ENCODE measurements at regions not wholly inside any gene's neighbourhood (a gene's known extent, or its start where the extent isn't known, plus 50 kb on each side); places are given as distances from the start of the nearest gene placed in this dataset.

DNA sequence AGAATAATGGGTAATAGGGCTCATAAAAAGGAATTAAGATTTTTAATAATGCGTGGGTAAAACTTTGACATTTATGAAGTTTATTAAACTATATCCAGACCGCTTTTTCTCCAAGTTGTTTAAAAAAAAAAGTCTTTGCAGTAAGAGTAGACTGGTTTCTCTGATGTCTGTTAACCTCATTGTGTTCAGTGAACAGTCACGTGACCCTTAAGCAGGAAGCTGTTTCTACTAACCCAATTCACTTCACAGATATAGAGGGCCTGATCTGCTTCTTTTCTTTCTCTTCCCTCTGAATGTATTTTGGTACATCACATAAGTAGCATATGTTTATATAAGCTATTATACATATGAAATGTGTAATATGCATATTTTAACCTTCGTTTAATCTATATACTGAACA lies 1011.3 kb upstream of the CELF4 start (continued):
- TF ChIP-seq, protein P1, sequence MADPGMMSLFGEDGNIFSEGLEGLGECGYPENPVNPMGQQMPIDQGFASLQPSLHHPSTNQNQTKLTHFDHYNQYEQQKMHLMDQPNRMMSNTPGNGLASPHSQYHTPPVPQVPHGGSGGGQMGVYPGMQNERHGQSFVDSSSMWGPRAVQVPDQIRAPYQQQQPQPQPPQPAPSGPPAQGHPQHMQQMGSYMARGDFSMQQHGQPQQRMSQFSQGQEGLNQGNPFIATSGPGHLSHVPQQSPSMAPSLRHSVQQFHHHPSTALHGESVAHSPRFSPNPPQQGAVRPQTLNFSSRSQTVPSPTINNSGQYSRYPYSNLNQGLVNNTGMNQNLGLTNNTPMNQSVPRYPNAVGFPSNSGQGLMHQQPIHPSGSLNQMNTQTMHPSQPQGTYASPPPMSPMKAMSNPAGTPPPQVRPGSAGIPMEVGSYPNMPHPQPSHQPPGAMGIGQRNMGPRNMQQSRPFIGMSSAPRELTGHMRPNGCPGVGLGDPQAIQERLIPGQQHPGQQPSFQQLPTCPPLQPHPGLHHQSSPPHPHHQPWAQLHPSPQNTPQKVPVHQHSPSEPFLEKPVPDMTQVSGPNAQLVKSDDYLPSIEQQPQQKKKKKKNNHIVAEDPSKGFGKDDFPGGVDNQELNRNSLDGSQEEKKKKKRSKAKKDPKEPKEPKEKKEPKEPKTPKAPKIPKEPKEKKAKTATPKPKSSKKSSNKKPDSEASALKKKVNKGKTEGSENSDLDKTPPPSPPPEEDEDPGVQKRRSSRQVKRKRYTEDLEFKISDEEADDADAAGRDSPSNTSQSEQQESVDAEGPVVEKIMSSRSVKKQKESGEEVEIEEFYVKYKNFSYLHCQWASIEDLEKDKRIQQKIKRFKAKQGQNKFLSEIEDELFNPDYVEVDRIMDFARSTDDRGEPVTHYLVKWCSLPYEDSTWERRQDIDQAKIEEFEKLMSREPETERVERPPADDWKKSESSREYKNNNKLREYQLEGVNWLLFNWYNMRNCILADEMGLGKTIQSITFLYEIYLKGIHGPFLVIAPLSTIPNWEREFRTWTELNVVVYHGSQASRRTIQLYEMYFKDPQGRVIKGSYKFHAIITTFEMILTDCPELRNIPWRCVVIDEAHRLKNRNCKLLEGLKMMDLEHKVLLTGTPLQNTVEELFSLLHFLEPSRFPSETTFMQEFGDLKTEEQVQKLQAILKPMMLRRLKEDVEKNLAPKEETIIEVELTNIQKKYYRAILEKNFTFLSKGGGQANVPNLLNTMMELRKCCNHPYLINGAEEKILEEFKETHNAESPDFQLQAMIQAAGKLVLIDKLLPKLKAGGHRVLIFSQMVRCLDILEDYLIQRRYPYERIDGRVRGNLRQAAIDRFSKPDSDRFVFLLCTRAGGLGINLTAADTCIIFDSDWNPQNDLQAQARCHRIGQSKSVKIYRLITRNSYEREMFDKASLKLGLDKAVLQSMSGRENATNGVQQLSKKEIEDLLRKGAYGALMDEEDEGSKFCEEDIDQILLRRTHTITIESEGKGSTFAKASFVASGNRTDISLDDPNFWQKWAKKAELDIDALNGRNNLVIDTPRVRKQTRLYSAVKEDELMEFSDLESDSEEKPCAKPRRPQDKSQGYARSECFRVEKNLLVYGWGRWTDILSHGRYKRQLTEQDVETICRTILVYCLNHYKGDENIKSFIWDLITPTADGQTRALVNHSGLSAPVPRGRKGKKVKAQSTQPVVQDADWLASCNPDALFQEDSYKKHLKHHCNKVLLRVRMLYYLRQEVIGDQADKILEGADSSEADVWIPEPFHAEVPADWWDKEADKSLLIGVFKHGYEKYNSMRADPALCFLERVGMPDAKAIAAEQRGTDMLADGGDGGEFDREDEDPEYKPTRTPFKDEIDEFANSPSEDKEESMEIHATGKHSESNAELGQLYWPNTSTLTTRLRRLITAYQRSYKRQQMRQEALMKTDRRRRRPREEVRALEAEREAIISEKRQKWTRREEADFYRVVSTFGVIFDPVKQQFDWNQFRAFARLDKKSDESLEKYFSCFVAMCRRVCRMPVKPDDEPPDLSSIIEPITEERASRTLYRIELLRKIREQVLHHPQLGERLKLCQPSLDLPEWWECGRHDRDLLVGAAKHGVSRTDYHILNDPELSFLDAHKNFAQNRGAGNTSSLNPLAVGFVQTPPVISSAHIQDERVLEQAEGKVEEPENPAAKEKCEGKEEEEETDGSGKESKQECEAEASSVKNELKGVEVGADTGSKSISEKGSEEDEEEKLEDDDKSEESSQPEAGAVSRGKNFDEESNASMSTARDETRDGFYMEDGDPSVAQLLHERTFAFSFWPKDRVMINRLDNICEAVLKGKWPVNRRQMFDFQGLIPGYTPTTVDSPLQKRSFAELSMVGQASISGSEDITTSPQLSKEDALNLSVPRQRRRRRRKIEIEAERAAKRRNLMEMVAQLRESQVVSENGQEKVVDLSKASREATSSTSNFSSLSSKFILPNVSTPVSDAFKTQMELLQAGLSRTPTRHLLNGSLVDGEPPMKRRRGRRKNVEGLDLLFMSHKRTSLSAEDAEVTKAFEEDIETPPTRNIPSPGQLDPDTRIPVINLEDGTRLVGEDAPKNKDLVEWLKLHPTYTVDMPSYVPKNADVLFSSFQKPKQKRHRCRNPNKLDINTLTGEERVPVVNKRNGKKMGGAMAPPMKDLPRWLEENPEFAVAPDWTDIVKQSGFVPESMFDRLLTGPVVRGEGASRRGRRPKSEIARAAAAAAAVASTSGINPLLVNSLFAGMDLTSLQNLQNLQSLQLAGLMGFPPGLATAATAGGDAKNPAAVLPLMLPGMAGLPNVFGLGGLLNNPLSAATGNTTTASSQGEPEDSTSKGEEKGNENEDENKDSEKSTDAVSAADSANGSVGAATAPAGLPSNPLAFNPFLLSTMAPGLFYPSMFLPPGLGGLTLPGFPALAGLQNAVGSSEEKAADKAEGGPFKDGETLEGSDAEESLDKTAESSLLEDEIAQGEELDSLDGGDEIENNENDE (IDR thresholded peaks at IDR 0.05; ENCODE audit: insufficient replicate concordance, low read length) = no peak
- no peak for TF ChIP-seq SIRT6 (IDR thresholded peaks at IDR 0.05; ENCODE audit: low read length)
- TF ChIP-seq MAFK (IDR thresholded peaks at IDR 0.05; ENCODE audit: low read depth, low read length) = no peak
- TF ChIP-seq CBX8 (IDR thresholded peaks at IDR 0.05; ENCODE audit: borderline replicate concordance, low read depth, low read length) = no peak

All from H1 (cell line).